ENCODE measurements at regions not wholly inside any gene's neighbourhood (a gene's known extent, or its start where the extent isn't known, plus 50 kb on each side); places are given as distances from the start of the nearest gene placed in this dataset.

- Histone ChIP-seq H3K27ac (ENCODE audit: extremely low read depth, low read depth, low read length) (no peak overlapping the region), H3K9ac (ENCODE audit: insufficient read depth in 1 of 2, low read depth in 2 of 2, low read length in 2 of 2) (no peak overlapping the region), H4K20me1 (replicated peaks; ENCODE audit: control insufficient read depth, insufficient read depth, low read length) (no peaks in the 10 kb centered on the region), H2AFZ (ENCODE audit: low read depth, low read length) (no peak overlapping the region), H3K36me3 (ENCODE audit: control insufficient read depth, insufficient read depth, low read length) (no peaks in the 10 kb centered on the region), H3K9me3 (replicated peaks; ENCODE audit: control insufficient read depth, insufficient read depth, low read depth, low read length) (no peaks in the 10 kb centered on the region), H3K4me2 (ENCODE audit: insufficient read depth, low read length) (no peak overlapping the region), H3K79me2 (ENCODE audit: control insufficient read depth, insufficient read depth, low read length) (no peaks in the 10 kb centered on the region), H3K27me3 (ENCODE audit: control insufficient read depth in 2 of 2, insufficient read depth in 2 of 2, low read length in 2 of 2) (no peaks in the 10 kb centered on the region), H3K4me3 (no peak overlapping the region), H3K4me1 (replicated peaks in 1 of 2; ENCODE audit: control insufficient read depth in 2 of 2, insufficient read depth in 2 of 2, low read length in 2 of 2) (no peaks in the 10 kb centered on the region), H3K9me1 (ENCODE audit: control insufficient read depth, insufficient read depth, low read length) (no peaks in the 10 kb centered on the region)
- no TSS peak for BruUV-seq (replicated peaks)
- CTCF ChIA-PET (ENCODE audit: low intra/inter-chr PET ratio) = interaction anchor here (0.6 kb wide), 1 partner anchor 1330 kb away, joined by 3 read pairs; no protein-coding TSS in a partner anchor
- no peak for DNase-seq (ENCODE audit: extremely low read depth in 1 of 4, low spot score in 3 of 4)
- intact Hi-C loops (cut with micrococcal nuclease) = no loop called here
- in situ Hi-C loops (cut with MboI) = no loop called here
- POLR2A ChIA-PET = no interaction called here
- WGBS (ENCODE audit: insufficient coverage, low coverage, missing lambda C conversion rate) = 0% methylated on average over 2 of the region's 2 CpGs
- no peak for FAIRE-seq
- ATAC-seq = no peak
- no peak for TF ChIP-seq MCM2 (IDR thresholded peaks at IDR 0.05; ENCODE audit: low read depth)
- TF ChIP-seq CLOCK (CRISPR knock-in tag; IDR thresholded peaks at IDR 0.05; ENCODE audit: borderline replicate concordance) = no peak
- TF ChIP-seq RBBP5 (IDR thresholded peaks at IDR 0.05; ENCODE audit: borderline replicate concordance, insufficient read depth, low read length, poor library complexity, severe bottlenecking) = no peak
- no peak for TF ChIP-seq SOX6 (IDR thresholded peaks at IDR 0.05)
- TF ChIP-seq ZNF24 (IDR thresholded peaks at IDR 0.05) = no peak
- TF ChIP-seq ILK (tag; IDR thresholded peaks at IDR 0.05; ENCODE audit: borderline replicate concordance, low read depth) = no peak
- no peak for TF ChIP-seq CHCHD3 (CRISPR knock-in tag; IDR thresholded peaks at IDR 0.05)
- TF ChIP-seq ZBTB2 (IDR thresholded peaks at IDR 0.05) = no peak
- TF ChIP-seq RBM34 (IDR thresholded peaks at IDR 0.05; ENCODE audit: borderline replicate concordance, insufficient read depth, low read length) = no peak
- TF ChIP-seq MCM5 (IDR thresholded peaks at IDR 0.05; ENCODE audit: low read depth) = no peak
- TF ChIP-seq PTRF (tag; IDR thresholded peaks at IDR 0.05) = no peak
- no peak for TF ChIP-seq NRF1 (conservative IDR thresholded peaks at IDR 0.05 in 1 of 2, IDR thresholded peaks at IDR 0.05 in 1 of 2)
- no peak for TF ChIP-seq GATA2 (CRISPR knock-in tag; IDR thresholded peaks at IDR 0.05)
- no peak for TF ChIP-seq GATAD2B (IDR thresholded peaks at IDR 0.05; ENCODE audit: borderline replicate concordance)
- TF ChIP-seq POLR3A (IDR thresholded peaks at IDR 0.05; ENCODE audit: borderline replicate concordance, extremely low read depth, insufficient read depth, insufficient read length) = no peak
Observed at GRCh38 chr13:100988921-100989320, 314.3 kb upstream of the TMTC4 start.
